Colonic mucosa (tissue), 4 donors: ENCODE measurements at regions not wholly inside any gene's neighbourhood (a gene's known extent, or its start where the extent isn't known, plus 50 kb on each side); places are given as distances from the start of the nearest gene placed in this dataset.
"Not testable (repeated sequence)": the region's sequence is repeated elsewhere in the genome, so short reads cannot be mapped to it uniquely, and the experiment has no call there.

Source experiments
- DNase-seq: peaks from one replicate; pipeline ENCODE4 v3.0.0-alpha.2; 2020
- H3K27ac ChIP-seq: fragments of 200-600 bp; one replicate; pipeline ENCODE4 v1.8.0; 2021
- H3K27me3 ChIP-seq: fragments of 200-600 bp; one replicate; pipeline ENCODE4 v1.8.0; 2021
- H3K36me3 ChIP-seq: fragments of 200-600 bp; one replicate; pipeline ENCODE4 v1.8.0; 2021
- H3K4me1 ChIP-seq: fragments of 200-600 bp; one replicate; pipeline ENCODE4 v1.8.0; 2021; ENCODE audit warnings: mild to moderate bottlenecking
- H3K4me3 ChIP-seq: fragments of 200-600 bp; one replicate; pipeline ENCODE4 v1.8.0; 2021
- H3K9ac ChIP-seq, 2 donors: one replicate each; pipeline ENCODE4 v1.7.0; 2013; ENCODE audit warnings: control low read depth in 2 of 2, low read depth in 2 of 2, low read length in 2 of 2
- H3K9me3 ChIP-seq: fragments of 200-600 bp; one replicate; pipeline ENCODE4 v1.8.0; 2021
- intact Hi-C: fragments of 100-400 bp; cut with DNase I; formaldehyde crosslinking; loops from one replicate; pipeline ENCODE4 v1.14.1; 2022
- TF ChIP-seq, protein P1 (sequence below): fragments of 200-600 bp; IDR thresholded peaks from one replicate; pipeline ENCODE4 v1.8.0; 2022; ENCODE audit warnings: antibody characterized with exemption, mild to moderate bottlenecking
- donor health status: healthy.
- donor health status: DM: no; HTN: no; CAD: no.
- donor health status: DM: no; HTN: no; CAD: no.

DNA sequence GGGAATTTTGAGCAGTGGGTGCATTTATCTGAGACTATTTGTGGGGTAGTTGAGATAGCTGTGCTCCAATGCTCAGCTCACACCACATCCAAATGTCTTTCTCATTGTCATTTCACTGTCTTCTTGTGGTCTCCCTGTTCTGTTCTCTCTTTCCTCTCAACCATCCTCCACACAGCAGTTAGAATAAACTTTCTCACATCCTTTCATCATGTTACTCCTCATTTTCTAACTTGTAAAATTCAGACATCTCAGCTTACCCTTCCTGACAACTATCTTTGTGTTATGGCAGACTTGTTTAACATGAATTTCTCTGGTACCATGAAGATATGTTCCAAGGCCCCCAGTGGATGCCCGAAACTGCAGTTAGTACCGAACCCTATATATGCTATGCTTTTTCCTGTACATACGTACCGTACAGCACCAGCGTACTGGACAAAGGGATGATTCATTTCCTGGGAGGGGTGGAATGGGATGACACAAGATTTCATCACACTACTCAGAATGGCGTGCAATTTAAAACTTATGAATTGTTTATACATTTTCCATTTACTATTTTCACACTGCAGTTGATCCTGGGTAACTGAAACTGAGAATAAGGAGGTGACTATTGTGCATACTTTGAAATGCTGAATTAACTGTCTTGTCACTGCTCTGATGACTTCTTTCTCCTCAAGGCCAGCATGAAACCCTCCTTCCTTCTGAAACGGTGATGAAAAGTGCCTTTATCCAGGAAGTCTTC lies 177.1 kb upstream of the SLC38A2 start:
- Histone ChIP-seq H3K9me3 (no peaks in the 10 kb centered on the region), H3K27me3 (no peaks in the 10 kb centered on the region), H3K36me3 (no peaks in the 10 kb centered on the region), H3K27ac (no peak overlapping the region), H3K4me1 (no peaks in the 10 kb centered on the region), H3K9ac (no peak overlapping the region), H3K4me3 (no peak overlapping the region)
- DNase-seq = no peak
- intact Hi-C loops = no loop called here
- TF ChIP-seq, protein P1, sequence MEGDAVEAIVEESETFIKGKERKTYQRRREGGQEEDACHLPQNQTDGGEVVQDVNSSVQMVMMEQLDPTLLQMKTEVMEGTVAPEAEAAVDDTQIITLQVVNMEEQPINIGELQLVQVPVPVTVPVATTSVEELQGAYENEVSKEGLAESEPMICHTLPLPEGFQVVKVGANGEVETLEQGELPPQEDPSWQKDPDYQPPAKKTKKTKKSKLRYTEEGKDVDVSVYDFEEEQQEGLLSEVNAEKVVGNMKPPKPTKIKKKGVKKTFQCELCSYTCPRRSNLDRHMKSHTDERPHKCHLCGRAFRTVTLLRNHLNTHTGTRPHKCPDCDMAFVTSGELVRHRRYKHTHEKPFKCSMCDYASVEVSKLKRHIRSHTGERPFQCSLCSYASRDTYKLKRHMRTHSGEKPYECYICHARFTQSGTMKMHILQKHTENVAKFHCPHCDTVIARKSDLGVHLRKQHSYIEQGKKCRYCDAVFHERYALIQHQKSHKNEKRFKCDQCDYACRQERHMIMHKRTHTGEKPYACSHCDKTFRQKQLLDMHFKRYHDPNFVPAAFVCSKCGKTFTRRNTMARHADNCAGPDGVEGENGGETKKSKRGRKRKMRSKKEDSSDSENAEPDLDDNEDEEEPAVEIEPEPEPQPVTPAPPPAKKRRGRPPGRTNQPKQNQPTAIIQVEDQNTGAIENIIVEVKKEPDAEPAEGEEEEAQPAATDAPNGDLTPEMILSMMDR = no peak

DNA sequence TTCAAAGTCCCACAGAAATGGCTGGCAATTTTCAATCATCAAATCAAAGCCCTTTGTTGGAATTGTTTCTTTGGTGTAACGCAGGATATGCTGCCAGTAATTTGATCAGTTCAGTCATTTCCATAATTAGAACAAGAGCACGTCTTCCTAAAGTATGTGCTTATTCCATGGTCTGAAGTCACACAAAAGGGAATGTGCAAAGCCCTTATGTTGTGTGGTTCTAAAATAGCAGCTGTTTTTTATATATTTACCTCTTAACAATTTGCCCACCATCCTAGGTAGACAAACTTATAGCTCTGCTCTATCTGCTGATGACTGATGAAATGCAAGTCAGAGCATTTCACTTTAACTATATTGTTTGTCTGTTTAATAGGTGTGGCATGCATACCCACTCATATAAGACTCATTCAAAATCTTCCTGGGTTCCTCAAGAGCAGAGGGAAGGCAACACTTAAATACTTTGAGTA lies 176.1 kb upstream of the SLC38A2 start:
- TF ChIP-seq, protein P1 = no peak
- no peaks in the 10 kb centered on the region for H3K36me3 ChIP-seq
- H3K4me1 ChIP-seq = no peaks in the 10 kb centered on the region
- no peaks in the 10 kb centered on the region for H3K27me3 ChIP-seq
- no peaks in the 10 kb centered on the region for H3K9me3 ChIP-seq
- H3K9ac ChIP-seq = no peak overlapping the region
- no peak for DNase-seq
- H3K27ac ChIP-seq = no peak overlapping the region
- H3K4me3 ChIP-seq = no peak overlapping the region
- intact Hi-C loops = no loop called here

DNA sequence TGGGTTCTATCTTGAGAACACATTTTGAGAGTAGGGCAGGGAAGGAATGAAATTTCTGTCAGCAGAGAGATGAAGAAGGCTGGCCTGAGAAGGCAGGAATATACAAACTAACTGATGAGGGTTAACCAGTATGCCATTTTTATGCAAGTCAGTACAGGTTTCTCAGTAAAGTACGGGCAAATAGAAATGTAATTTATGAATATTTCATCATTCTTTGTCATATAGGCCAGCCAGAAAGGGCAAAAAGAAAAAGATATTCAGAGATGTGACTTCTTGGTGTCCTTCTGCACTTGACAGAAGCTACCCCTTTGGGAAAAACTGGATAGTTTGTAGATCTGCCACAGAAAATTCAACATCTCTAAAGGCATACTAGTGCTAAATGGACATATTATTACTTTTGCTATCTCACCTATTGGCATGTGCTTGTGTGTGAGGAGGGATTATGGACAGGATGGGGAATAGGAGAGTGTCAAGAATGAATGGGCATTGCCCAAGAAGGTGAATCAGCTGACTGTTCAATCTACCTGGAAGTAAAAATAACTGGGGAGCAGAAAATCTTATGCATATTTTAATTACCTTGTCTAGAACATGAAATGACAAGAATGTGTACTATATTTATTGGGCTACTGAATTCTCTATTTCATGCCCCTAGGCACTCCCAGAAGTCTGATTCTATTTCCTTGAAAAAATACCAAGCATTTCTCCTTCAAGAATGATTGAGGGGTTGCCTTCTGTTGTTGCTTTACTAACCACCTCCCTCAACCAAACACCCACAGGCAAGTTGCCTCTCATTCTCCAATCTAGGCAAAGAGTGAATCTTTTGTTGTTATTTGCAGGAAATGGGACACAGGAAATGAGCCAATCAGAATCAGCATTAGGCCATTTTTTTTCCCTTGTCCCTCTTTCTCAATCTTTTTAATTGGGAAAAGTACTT lies 175.1 kb upstream of the SLC38A2 start:
- Histone ChIP-seq H3K9ac (no peak overlapping the region), H3K27ac (no peak overlapping the region), H3K4me1 (no peaks in the 10 kb centered on the region), H3K9me3 (no peaks in the 10 kb centered on the region), H3K4me3 (no peak overlapping the region), H3K27me3 (no peaks in the 10 kb centered on the region), H3K36me3 (no peaks in the 10 kb centered on the region)
- TF ChIP-seq, protein P1 = no peak
- no peak for DNase-seq
- intact Hi-C loops = no loop called here

DNA sequence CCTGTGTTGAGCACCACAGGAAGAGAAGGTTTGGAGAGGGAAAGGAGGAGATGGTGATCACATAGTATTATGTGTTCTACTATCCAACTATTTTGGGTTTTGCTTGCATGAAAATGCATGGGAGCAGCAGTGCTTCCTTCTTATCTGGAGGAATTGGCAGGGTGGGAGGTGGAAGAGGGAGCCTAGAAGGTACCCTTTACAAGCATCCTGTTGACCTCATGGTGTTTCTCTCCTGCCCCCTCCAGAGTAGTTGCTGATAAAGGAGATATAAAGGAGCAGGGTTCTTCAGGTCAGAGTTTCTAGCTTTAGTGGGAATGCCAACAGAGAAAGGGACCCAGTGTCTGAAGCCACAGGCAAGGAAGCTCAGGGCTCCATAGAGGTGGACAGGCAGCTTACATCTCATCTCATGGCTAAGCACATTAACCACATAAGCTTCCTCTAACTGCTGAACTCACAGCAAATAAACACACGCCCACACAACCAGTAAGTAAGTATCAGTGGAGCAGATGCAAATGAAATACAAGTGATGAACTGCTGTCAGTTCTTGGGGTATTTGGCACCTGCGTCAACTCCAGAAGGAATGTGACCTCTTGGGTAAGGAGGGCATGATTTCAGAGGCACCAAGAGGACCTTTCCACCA lies 174.2 kb upstream of the SLC38A2 start:
- no peaks in the 10 kb centered on the region for H3K9me3 ChIP-seq
- H3K9ac ChIP-seq = no peak overlapping the region
- intact Hi-C loops = no loop called here
- no peaks in the 10 kb centered on the region for H3K27me3 ChIP-seq
- no peak overlapping the region for H3K4me3 ChIP-seq
- no peaks in the 10 kb centered on the region for H3K4me1 ChIP-seq
- no peak for DNase-seq
- no peaks in the 10 kb centered on the region for H3K36me3 ChIP-seq
- no peak overlapping the region for H3K27ac ChIP-seq
- TF ChIP-seq, protein P1 = no peak

DNA sequence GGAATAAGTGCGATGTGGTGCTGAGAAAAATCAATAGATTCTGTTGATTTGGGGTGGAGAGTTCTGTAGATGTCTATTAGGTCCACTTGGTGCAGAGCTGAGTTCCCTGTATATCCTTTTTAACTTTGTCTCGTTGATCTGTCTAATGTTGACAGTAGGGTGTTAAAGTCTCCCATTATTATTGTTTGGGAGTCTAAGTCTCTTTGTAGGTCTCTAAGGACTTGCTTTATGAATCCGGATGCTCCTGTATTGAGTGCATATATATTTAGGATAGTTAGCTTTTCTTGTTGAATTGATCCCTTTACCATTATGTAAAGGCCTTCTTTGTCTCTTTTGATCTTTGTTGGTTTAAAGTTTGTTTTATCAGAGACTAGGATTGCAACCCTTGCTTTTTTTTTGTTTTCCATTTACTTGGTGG lies 170.8 kb upstream of the SLC38A2 start:
- intact Hi-C loops, H3K9ac ChIP-seq, H3K27me3 ChIP-seq, H3K36me3 ChIP-seq, H3K9me3 ChIP-seq, H3K4me3 ChIP-seq, H3K27ac ChIP-seq, H3K4me1 ChIP-seq, DNase-seq: not testable (repeated sequence)
